ENCODE measurements at regions not wholly inside any gene's neighbourhood (a gene's known extent, or its start where the extent isn't known, plus 50 kb on each side); places are given as distances from the start of the nearest gene placed in this dataset.

DNA sequence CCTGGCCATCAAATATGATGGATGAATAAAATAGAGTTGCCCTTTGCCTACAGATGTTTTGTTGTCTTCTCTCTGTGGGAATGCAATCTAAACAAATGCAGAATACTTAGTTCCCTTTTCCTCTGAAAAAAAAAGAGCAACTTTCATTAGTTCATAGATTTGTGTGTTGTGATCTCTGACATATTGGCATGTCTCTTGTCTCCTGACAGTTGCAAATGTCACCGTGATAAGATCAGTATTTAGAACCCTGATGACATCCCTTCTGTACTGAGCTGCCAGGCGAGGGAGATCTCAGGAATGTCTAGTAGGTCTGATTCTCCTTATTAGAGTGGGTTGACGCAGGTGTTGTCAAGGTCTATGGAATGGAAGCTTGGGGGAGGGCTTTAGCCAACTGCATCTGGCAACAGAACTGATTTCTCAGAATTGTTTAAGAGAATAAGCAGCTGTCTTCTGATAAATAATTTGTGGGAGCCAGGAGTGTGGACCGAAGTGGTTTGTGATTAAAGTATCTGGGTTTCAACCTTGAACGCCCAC lies 130.4 kb downstream of the GALR1 start:
- DNase-seq (ENCODE audit: low spot score) = no peak
- H3K4me1 ChIP-seq (ENCODE audit: insufficient read depth, low read length, poor library complexity, severe bottlenecking) = no peaks in the 10 kb centered on the region
- no peak overlapping the region for H3K27ac ChIP-seq (ENCODE audit: low read depth, low read length, poor library complexity, severe bottlenecking)
- peaks cover 24% of the 10 kb centered on the region for H3K9me3 ChIP-seq (ENCODE audit: low read depth, low read length, poor library complexity, severe bottlenecking)
- no TSS peak for BruUV-seq (replicated peaks)
- TF ChIP-seq, protein P1, sequence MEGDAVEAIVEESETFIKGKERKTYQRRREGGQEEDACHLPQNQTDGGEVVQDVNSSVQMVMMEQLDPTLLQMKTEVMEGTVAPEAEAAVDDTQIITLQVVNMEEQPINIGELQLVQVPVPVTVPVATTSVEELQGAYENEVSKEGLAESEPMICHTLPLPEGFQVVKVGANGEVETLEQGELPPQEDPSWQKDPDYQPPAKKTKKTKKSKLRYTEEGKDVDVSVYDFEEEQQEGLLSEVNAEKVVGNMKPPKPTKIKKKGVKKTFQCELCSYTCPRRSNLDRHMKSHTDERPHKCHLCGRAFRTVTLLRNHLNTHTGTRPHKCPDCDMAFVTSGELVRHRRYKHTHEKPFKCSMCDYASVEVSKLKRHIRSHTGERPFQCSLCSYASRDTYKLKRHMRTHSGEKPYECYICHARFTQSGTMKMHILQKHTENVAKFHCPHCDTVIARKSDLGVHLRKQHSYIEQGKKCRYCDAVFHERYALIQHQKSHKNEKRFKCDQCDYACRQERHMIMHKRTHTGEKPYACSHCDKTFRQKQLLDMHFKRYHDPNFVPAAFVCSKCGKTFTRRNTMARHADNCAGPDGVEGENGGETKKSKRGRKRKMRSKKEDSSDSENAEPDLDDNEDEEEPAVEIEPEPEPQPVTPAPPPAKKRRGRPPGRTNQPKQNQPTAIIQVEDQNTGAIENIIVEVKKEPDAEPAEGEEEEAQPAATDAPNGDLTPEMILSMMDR (conservative IDR thresholded peaks at IDR 0.05; ENCODE audit: low read depth, low read length) = no peak
- no peak for TF ChIP-seq EZH2 (IDR thresholded peaks at IDR 0.05; ENCODE audit: borderline replicate concordance, low read depth, low read length, poor library complexity, severe bottlenecking)
- H3K27me3 ChIP-seq (replicated peaks; ENCODE audit: insufficient read depth, low read depth, low read length, poor library complexity) = no peaks in the 10 kb centered on the region
- POLR2A ChIA-PET (ENCODE audit: low non-redundant PET) = no interaction called here
- no peak overlapping the region for H3K4me3 ChIP-seq (ENCODE audit: low read depth, low read length, poor library complexity, severe bottlenecking)
- CTCF ChIA-PET = no interaction called here
- intact Hi-C loops (cut with micrococcal nuclease; ENCODE audit: unreplicated experiment) = no loop called here
- no peaks in the 10 kb centered on the region for H3K36me3 ChIP-seq (ENCODE audit: insufficient read depth, low read length, poor library complexity, severe bottlenecking)

- intact Hi-C loops (cut with micrococcal nuclease; ENCODE audit: unreplicated experiment) = no loop called here
- H3K27ac ChIP-seq (ENCODE audit: low read depth, low read length, poor library complexity, severe bottlenecking) = no peak overlapping the region
- no peaks in the 10 kb centered on the region for H3K36me3 ChIP-seq (ENCODE audit: insufficient read depth, low read length, poor library complexity, severe bottlenecking)
- ChIA-PET POLR2A (ENCODE audit: low non-redundant PET) (no interaction called here), CTCF (no interaction called here)
- TF ChIP-seq, protein P1 (conservative IDR thresholded peaks at IDR 0.05; ENCODE audit: low read depth, low read length) = no peak
- no peak for TF ChIP-seq EZH2 (IDR thresholded peaks at IDR 0.05; ENCODE audit: borderline replicate concordance, low read depth, low read length, poor library complexity, severe bottlenecking)
- H3K4me3 ChIP-seq (ENCODE audit: low read depth, low read length, poor library complexity, severe bottlenecking) = no peak overlapping the region
- no TSS peak for BruUV-seq (replicated peaks)
- DNase-seq (ENCODE audit: low spot score) = no peak
- H3K9me3 ChIP-seq (ENCODE audit: low read depth, low read length, poor library complexity, severe bottlenecking) = peaks cover 24% of the 10 kb centered on the region
- no peaks in the 10 kb centered on the region for H3K4me1 ChIP-seq (ENCODE audit: insufficient read depth, low read length, poor library complexity, severe bottlenecking)
- no peaks in the 10 kb centered on the region for H3K27me3 ChIP-seq (replicated peaks; ENCODE audit: insufficient read depth, low read depth, low read length, poor library complexity)
Observed at GRCh38 chr18:77380695-77381094, 131.0 kb downstream of the GALR1 start.

GRCh38 chr18:77392321-77392720 lies 142.7 kb downstream of the GALR1 start:
- intact Hi-C loops (cut with micrococcal nuclease; ENCODE audit: unreplicated experiment) = no loop called here
- Histone ChIP-seq H3K27me3 (replicated peaks; ENCODE audit: insufficient read depth, low read depth, low read length, poor library complexity) (no peaks in the 10 kb centered on the region), H3K9me3 (ENCODE audit: low read depth, low read length, poor library complexity, severe bottlenecking) (peaks cover 18% of the 10 kb centered on the region), H3K27ac (ENCODE audit: low read depth, low read length, poor library complexity, severe bottlenecking) (no peak overlapping the region), H3K4me1 (ENCODE audit: insufficient read depth, low read length, poor library complexity, severe bottlenecking) (no peaks in the 10 kb centered on the region), H3K4me3 (ENCODE audit: low read depth, low read length, poor library complexity, severe bottlenecking) (no peak overlapping the region), H3K36me3 (ENCODE audit: insufficient read depth, low read length, poor library complexity, severe bottlenecking) (no peaks in the 10 kb centered on the region)
- DNase-seq (ENCODE audit: low spot score) = no peak
- BruUV-seq (replicated peaks) = no TSS peak
- POLR2A ChIA-PET (ENCODE audit: low non-redundant PET) = no interaction called here
- CTCF ChIA-PET = no interaction called here
- no peak for TF ChIP-seq EZH2 (IDR thresholded peaks at IDR 0.05; ENCODE audit: borderline replicate concordance, low read depth, low read length, poor library complexity, severe bottlenecking)
- TF ChIP-seq, protein P1 (conservative IDR thresholded peaks at IDR 0.05; ENCODE audit: low read depth, low read length) = no peak
